Cardiac fibroblast (primary cell): ENCODE measurements at regions not wholly inside any gene's neighbourhood (a gene's known extent, or its start where the extent isn't known, plus 50 kb on each side); places are given as distances from the start of the nearest gene placed in this dataset.
"Not testable (repeated sequence)": the region's sequence is repeated elsewhere in the genome, so short reads cannot be mapped to it uniquely, and the experiment has no call there.

Experiments
- DNase-seq, 2 donors: peaks; one replicate each; pipeline versions ENCODE4 v3.0.0 to v3.0.0-alpha.2; 2010; ENCODE audit warnings: low read depth in 2 of 2
- H3K4me3 ChIP-seq, 2 donors: replicated peaks in 1 of 2; 1 replicate in 1 of 2; 2 replicates in 1 of 2; pipeline ENCODE4 v1.5.1; 2011; ENCODE audit warnings: low read depth in 2 of 2, low read length in 2 of 2, mild to moderate bottlenecking in 2 of 2, moderate library complexity in 1 of 2
- CTCF ChIP-seq: IDR thresholded peaks from one replicate; pipeline ENCODE4 v1.5.1; 2011; ENCODE audit warnings: low read depth, mild to moderate bottlenecking, low read length, inconsistent platforms

DNA sequence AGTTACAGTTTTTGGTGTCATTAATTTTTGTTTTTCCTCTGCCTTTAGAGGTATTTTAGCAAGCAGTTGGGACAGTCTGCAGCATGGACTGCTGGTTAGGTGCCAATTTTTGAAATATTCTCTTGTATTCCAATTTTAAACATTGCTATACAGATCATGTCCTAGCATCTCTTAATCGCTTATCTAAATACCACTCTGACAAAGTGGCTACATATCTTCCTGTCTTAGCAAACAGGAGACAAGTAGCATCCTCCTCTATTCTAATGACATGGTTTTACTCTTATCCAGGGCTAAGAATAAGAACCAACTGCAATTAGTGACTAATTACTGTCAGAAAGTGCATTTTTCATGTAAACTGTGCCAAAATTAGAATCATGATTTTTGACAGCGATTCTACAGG lies 117.8 kb upstream of the ATP2B1 start:
- DNase-seq, result no peak
- no peak for TF ChIP-seq CTCF

DNA sequence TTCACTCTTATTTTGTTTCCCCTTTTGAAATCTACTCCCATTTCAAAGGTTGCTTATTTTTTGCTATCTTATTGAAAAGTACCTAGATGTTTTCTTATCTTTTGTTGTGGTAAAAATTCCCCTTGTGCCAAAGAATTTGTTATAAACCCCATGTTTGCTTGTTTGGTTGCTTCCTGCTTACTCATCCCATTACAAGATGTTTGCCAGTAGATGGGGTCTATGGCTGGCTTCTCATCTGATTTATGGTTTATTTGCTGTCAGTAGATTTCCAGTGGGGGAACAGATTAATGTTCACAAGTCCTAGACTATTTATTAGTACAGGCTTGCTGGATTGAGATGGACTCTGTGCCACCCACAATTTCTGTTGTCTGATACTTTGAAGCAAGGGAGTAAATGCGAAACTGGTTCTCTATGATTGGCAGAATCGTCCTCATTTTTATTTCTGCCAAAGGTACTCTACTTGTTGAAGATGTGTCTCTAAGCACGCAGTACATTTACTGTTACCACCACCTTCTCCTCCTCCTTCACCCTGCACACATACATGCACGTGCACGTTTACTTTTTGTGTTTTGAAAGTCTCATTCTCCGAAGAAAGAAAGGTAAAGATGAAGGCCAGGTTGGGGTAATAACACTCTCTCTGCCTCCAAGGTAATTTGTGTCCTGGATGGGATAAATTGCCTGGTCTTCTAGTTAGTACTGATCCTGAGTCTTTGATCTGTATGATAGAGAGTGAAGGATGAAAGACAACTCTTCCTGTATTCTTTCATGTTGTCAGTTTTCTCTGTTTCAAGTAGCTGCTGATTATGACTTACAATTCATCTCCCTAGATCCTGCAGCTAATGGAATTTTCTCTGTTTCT lies 117.2 kb upstream of the ATP2B1 start:
- DNase-seq, result peak; percentile 29 to 30
- TF ChIP-seq CTCF, result no peak
- H3K4me3 ChIP-seq, result no peak overlapping the region

More for the DNA sequence above, 117.8 kb upstream of the ATP2B1 start:
- no peak overlapping the region for H3K4me3 ChIP-seq

- no peak for TF ChIP-seq CTCF
- H3K4me3 ChIP-seq, result no peak overlapping the region
- no peak for DNase-seq
These were observed 116.2 kb upstream of the ATP2B1 start for GRCh38 chr12:89824822-89825221.

DNA sequence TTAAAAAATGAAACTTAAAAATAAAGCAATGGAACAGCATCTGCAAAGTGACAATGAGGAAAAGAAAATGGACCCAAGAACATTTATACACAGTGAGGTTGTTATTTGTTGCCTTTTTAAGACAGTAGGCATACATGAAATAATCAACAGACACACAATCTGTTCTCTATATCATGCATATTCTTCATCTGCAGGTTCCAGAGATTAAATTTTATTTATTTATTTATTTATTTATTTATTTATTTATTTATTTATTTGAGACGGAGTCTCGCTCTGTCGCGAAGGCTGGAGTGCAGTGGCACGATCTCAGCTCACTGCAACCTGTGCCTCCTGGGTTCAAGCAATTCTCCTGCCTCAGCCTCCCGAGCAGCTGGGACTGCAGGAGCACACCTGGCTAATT lies 114.4 kb upstream of the ATP2B1 start:
- not testable (repeated sequence) for H3K4me3 ChIP-seq, DNase-seq

DNA sequence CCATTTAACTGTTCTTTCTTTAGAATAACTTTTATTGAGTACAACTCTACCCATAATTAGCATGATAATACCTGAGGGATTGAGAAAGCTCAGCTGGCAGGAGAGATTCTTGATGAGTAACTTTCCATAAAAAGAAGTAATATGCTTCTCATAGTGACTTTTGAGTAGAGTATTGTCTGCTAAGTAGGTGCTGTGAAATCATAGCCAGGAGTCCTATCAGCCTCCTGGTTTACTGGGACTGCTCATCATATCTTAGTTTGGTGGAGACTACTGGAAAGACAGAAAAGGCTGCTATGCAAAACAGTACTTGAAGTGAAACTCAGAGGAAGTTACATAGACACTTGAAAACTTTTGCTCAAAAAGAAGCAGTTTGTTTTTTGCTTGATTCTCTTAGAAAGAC lies 113.3 kb upstream of the ATP2B1 start:
- no peak overlapping the region for H3K4me3 ChIP-seq
- no peak for TF ChIP-seq CTCF

DNA sequence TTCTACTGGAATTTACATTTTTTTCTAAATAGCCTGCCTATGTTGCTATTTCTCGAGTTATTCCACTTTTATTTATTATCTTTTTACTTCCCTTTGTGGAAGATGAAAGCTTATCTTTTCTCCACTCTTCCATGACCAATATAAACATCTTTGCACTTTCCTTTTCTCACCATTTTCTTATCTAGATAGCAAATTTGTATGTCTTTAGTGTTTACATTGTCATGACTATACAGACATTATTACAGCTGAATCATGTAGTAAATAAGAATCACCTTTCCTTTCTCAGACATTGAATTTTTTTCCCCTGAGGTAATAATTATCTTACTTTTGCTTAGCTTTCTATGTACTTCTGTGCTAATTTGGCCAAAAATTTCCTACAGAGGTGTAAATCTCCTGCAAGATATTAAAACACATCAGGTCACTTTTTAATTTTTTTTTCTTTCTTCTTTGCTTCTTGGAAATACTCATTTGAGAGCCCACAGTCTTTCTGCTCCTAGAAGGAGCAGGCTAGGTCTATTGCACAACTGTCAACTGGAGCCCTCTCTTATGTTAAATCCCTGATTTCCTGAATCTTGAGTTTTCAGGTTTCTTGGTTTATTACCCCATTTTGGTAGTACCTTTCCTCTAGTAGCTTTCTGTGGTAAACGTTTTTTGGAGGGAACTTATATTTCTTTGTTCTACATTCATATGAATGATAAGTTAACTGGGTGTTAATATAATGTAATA lies 109.0 kb upstream of the ATP2B1 start:
- no peak overlapping the region for H3K4me3 ChIP-seq
- no peak for TF ChIP-seq CTCF
- DNase-seq, result no peak

More for the DNA sequence above, 113.3 kb upstream of the ATP2B1 start:
- DNase-seq, result no peak

DNA sequence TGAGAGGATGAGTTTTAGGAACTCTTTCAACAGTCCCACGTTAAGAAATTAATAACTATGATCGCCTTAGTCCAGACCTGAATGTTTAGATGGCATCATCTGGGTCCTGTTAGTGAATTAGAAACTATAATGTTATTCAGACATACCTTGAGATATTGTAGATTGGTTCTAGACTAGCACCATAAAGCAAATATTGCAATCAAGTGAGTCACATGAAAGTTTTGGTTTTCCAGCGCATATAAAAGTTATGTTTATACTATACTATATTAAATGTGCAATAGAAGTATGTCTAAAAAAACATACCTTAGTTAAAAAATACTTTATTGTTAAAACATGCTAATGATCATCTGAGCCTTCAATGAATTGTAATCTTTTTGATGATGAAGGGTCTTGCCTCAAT lies 106.6 kb upstream of the ATP2B1 start:
- no peak for TF ChIP-seq CTCF

More for the DNA sequence above, 106.6 kb upstream of the ATP2B1 start:
- no peak overlapping the region for H3K4me3 ChIP-seq
- DNase-seq, result no peak
